ENCODE measurements at regions not wholly inside any gene's neighbourhood (a gene's known extent, or its start where the extent isn't known, plus 50 kb on each side); places are given as distances from the start of the nearest gene placed in this dataset.

- no peak for TF ChIP-seq REST (IDR thresholded peaks at IDR 0.05; ENCODE audit: unreplicated experiment)
- no peak for TF ChIP-seq CREB1 (CRISPR knock-in tag; IDR thresholded peaks at IDR 0.05; ENCODE audit: low read depth)
Measured at GRCh38 chr20:10970109-10970508, 296.3 kb upstream of the JAG1 start.

Measured in GM23338 (cell line).